ENCODE measurements at regions not wholly inside any gene's neighbourhood (a gene's known extent, or its start where the extent isn't known, plus 50 kb on each side); places are given as distances from the start of the nearest gene placed in this dataset.

DNA sequence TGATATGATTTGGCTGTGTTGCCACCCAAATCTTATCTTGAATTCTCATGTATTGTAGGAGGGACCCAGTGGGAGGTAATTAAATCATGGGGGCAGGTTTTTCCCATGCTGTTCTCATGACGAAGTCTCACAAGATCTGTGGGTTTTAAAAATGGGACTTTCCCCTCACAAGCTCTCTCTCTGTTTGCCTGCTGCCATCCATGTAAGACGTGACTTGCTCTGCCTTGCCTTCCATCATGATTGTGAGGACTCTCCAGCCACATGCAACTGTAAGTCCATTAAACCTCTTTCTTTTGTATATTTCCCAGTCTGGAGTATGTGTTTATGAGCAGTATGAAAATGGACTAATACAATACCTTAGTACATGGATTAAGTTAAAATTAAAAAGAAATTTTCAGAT lies 1094.7 kb upstream of the SLC39A10 start:
- no peak overlapping the region for H2AFZ ChIP-seq (ENCODE audit: insufficient read depth, low read depth, low read length, poor library complexity, severe bottlenecking)
- H3K9me3 ChIP-seq (replicated peaks in 1 of 2; ENCODE audit: control insufficient read depth in 1 of 2, insufficient read depth in 1 of 2, low read length in 2 of 2): peaks cover 0 to 11% of the 10 kb centered on the region in 2 donors
- H3K9ac ChIP-seq (ENCODE audit: insufficient read depth, low read length, poor library complexity, severe bottlenecking): no peak overlapping the region
- H3K4me2 ChIP-seq (replicated peaks; ENCODE audit: extremely low read depth, low read length, poor library complexity, severe bottlenecking): no peak overlapping the region
- H3K79me2 ChIP-seq (ENCODE audit: insufficient read depth, low read length): no peaks in the 10 kb centered on the region
- peaks cover 0 to 7% (median 3%) of the 10 kb centered on the region in 7 donors for H3K9me3 Mint-ChIP-seq
- H3K4me1 Mint-ChIP-seq: no peaks in the 10 kb centered on the region
- H3K4me3 ChIP-seq (replicated peaks in 1 of 3; ENCODE audit: low read depth in 2 of 3, low read length in 3 of 3): no peak overlapping the region
- H3K27me3 ChIP-seq (ENCODE audit: control insufficient read depth in 2 of 2, insufficient read depth in 2 of 2, low read length in 2 of 2): no peaks in the 10 kb centered on the region
- no peaks in the 10 kb centered on the region for H3K36me3 Mint-ChIP-seq
- H3K27me3 Mint-ChIP-seq (ENCODE audit: low read depth in 3 of 3): no peaks in the 10 kb centered on the region
- no peaks in the 10 kb centered on the region for H3K36me3 ChIP-seq (replicated peaks in 1 of 2; ENCODE audit: control insufficient read depth in 1 of 2, insufficient read depth in 2 of 2, low read length in 2 of 2)
- no peak overlapping the region for H3K27ac ChIP-seq (ENCODE audit: low read depth in 1 of 2, low read length in 2 of 2)
- intact Hi-C loops (cut with micrococcal nuclease): no loop called here
- no peak overlapping the region for H3K4me3 Mint-ChIP-seq
- H4K20me1 ChIP-seq (ENCODE audit: insufficient read depth, low read length): no peaks in the 10 kb centered on the region
- WGBS (ENCODE audit: insufficient coverage): no CpG with 5 or more reads among the region's 2 CpGs
- TF ChIP-seq, protein P1, sequence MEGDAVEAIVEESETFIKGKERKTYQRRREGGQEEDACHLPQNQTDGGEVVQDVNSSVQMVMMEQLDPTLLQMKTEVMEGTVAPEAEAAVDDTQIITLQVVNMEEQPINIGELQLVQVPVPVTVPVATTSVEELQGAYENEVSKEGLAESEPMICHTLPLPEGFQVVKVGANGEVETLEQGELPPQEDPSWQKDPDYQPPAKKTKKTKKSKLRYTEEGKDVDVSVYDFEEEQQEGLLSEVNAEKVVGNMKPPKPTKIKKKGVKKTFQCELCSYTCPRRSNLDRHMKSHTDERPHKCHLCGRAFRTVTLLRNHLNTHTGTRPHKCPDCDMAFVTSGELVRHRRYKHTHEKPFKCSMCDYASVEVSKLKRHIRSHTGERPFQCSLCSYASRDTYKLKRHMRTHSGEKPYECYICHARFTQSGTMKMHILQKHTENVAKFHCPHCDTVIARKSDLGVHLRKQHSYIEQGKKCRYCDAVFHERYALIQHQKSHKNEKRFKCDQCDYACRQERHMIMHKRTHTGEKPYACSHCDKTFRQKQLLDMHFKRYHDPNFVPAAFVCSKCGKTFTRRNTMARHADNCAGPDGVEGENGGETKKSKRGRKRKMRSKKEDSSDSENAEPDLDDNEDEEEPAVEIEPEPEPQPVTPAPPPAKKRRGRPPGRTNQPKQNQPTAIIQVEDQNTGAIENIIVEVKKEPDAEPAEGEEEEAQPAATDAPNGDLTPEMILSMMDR (IDR thresholded peaks at IDR 0.05): no peak
- H3K27ac Mint-ChIP-seq: no peak overlapping the region
- no peaks in the 10 kb centered on the region for H3K4me1 ChIP-seq (ENCODE audit: control insufficient read depth in 1 of 2, insufficient read depth in 2 of 2, low read length in 2 of 2)
- DNase-seq: no peak

DNA sequence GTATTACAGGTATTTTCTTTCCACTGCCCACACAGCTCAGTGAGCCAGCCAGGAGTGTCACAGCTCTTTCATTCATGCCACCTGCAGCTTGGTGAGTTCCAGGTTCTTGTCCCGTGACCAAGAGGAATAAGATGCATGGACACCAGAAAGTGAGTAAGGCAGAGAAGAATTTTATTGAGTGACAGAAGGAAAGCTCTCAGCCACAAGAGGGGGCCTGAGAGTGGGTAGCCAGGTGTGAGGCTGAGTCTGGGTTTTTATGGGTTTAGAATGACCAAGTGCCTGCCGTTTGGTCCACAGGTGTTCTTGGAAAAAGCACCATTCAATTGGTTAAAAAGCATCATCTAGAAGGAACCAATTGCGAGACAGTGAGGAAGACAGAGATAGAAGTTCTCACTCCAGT lies 1097.1 kb upstream of the SLC39A10 start:
- TF ChIP-seq, protein P1 (IDR thresholded peaks at IDR 0.05): no peak
- 93% methylated on average over 2 of the region's 3 CpGs for WGBS (ENCODE audit: insufficient coverage)

More for the DNA sequence above, 1097.1 kb upstream of the SLC39A10 start:
- Histone ChIP-seq H2AFZ (ENCODE audit: insufficient read depth, low read depth, low read length, poor library complexity, severe bottlenecking) (no peak overlapping the region), H3K9ac (ENCODE audit: insufficient read depth, low read length, poor library complexity, severe bottlenecking) (no peak overlapping the region), H3K27ac (ENCODE audit: low read depth in 1 of 2, low read length in 2 of 2) (no peak overlapping the region), H3K36me3 (replicated peaks in 1 of 2; ENCODE audit: control insufficient read depth in 1 of 2, insufficient read depth in 2 of 2, low read length in 2 of 2) (no peaks in the 10 kb centered on the region), H4K20me1 (ENCODE audit: insufficient read depth, low read length) (no peaks in the 10 kb centered on the region), H3K27me3 (ENCODE audit: control insufficient read depth in 2 of 2, insufficient read depth in 2 of 2, low read length in 2 of 2) (no peaks in the 10 kb centered on the region), H3K9me3 (replicated peaks in 1 of 2; ENCODE audit: control insufficient read depth in 1 of 2, insufficient read depth in 1 of 2, low read length in 2 of 2) (peaks cover 0 to 11% of the 10 kb centered on the region in 2 donors), H3K4me3 (replicated peaks in 1 of 3; ENCODE audit: low read depth in 2 of 3, low read length in 3 of 3) (no peak overlapping the region), H3K4me2 (replicated peaks; ENCODE audit: extremely low read depth, low read length, poor library complexity, severe bottlenecking) (no peak overlapping the region), H3K79me2 (ENCODE audit: insufficient read depth, low read length) (no peaks in the 10 kb centered on the region), H3K4me1 (ENCODE audit: control insufficient read depth in 1 of 2, insufficient read depth in 2 of 2, low read length in 2 of 2) (no peaks in the 10 kb centered on the region)
- Mint-ChIP-seq H3K27me3 (ENCODE audit: low read depth in 3 of 3) (no peaks in the 10 kb centered on the region), H3K4me3 (no peak overlapping the region), H3K9me3 (peaks cover 0 to 7% (median 3%) of the 10 kb centered on the region in 7 donors), H3K36me3 (no peaks in the 10 kb centered on the region), H3K27ac (no peak overlapping the region), H3K4me1 (no peaks in the 10 kb centered on the region)
- intact Hi-C loops (cut with micrococcal nuclease): no loop called here
- no peak for DNase-seq

All from CD14-positive monocyte (primary cell).